ENCODE measurements at regions not wholly inside any gene's neighbourhood (a gene's known extent, or its start where the extent isn't known, plus 50 kb on each side); places are given as distances from the start of the nearest gene placed in this dataset.
"Not testable (repeated sequence)": the region's sequence is repeated elsewhere in the genome, so short reads cannot be mapped to it uniquely, and the experiment has no call there.

DNA sequence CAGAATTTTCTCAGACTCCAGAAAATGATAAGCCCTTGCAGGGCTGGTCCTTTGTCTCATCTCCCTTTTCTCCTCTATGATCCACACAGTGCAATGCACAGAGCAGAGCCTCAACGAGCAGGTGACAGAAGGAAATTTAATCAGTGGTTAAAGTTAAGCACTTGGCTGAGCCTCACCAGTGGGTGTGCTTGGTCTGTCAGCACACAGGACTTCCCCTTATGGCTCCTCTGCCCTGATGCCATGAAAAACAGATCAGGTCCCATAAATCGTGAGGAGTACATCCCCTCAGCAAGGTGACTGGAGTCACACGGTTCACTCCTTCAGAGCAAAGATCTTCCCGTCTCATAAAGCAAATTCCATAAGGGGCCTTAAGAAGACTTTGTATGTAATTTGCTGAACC, 818.2 kb downstream of the UQCRFS1 start:
- DNase-seq: no peak

DNA sequence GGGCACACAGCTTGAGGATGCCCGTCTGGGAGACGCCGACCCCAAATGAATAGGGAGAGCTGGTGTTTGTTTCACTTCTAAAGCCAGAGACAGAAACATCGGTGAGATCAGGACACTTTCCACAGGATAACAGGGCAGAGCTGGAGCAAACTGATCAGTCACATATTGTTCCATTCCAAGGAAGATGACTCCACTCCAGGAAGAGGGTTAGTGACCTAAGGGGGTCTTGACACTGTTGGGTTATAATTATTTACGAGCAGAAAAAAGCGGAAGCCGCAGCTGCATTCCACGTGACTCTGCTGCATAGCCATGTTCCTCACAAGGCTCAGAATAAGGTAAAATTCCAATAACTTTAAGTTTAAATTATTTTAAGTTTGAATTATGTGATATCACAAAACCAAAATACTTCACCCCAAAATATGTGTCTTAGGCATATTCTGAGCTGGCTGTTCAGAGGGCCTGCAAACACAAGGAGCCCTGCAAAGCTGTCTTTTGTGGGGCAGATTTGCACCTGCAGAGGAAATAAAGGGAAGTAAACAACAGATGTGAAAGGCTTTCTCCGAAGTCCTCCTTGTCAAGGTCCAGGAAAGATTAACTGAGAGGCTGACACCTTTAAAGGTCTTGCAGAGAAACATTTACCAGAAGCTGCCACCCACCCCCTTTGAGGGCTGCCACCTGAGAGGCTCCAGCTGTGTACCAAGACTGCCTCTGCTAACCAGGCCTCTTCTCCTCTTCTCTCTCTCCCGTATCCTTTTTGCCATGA, 819.2 kb downstream of the UQCRFS1 start:
- DNase-seq: no peak

DNA sequence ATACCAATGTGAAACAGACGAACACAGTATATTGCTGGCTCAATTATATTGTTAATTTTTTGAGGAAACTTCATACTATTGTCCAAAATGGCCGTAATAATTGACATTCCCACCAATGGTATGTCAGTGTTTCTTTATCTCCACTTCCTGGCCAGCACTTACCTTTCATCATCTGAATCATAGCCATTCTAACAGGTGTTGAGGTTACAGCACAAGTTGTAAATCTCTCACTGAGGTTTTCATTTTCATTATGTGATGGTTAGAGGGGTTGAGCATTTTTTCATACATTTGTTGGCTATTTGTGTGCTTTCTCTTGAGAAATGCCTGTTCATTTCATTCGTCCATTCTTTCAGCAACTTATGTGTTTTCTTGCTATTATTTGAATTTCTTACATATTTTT, 824.0 kb downstream of the UQCRFS1 start:
- DNase-seq: no peak

DNA sequence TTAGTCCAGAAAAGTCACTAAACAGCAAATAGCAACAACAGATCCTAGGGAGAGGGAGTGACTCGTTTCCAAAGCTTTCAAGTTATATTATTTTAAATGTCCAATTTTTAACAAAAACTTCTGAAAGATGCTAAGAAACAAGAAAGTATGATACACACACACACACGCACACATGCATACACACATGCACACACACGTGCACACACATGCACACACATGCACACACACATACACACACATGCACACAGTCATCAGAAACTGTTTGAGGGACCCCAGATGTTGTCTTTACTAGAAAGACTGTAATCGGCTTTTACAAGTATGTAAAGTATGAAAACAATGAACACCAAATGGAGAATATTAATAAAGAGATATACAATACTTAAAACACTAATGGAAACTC, 825.4 kb downstream of the UQCRFS1 start:
- DNase-seq: no peak

DNA sequence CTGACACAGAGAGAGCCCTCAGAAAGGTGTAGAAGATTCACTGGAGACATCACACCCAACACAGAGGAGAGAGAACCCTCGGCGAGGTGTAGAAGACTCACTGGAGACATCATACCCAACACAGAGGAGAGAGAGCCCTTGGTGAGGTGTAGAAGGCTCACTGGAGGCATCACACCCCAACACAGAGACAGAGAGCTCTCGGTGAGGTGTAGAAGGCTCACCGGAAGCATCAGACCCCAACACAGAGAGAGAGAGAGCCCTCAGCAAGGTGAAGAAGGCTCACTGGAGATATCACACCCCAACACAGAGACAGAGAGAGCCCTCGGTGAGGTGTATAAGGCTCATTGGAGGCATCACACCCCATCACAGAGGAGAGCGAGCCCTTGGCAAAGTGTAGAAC, 826.5 kb downstream of the UQCRFS1 start:
- no peak for DNase-seq

DNA sequence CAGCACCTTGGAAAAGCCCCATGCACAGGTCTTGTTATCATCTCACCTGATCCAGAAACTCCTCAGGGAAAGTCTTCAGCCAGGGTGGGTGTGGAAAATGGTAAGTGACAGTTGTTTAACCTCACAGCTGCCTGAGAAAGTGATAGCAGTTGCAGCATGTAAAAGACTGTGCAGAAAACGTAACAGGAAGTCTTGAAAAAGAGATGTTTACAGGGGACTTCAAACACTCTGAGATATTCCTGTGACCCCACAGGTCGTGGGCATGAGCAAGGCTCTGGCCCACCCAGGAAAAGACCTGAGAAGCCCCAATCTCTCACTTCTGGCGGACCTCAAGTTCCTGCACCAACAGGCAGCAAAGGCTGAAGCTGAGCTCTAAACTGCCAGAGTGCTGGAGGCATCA, 826.9 kb downstream of the UQCRFS1 start:
- no peak for DNase-seq

DNA sequence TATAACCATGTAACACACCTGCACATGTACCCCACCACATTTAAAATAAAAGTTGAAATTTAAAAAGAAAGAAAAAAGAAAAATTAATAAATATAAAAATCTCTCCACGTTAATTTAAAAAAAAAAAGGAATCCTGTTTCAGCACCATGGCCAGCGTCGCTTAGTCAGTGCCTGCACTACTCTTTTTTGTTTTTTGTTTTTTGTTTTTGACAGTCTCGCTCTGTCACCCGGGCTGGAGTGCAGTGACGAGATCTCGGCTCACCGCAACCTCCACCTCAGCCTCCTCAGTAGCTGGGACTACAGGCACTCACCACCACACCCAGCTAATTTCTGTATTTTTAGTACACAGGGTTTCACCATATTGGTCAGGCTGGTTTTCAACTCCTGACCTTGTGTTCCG, 835.9 kb downstream of the UQCRFS1 start:
- no peak for DNase-seq

DNA sequence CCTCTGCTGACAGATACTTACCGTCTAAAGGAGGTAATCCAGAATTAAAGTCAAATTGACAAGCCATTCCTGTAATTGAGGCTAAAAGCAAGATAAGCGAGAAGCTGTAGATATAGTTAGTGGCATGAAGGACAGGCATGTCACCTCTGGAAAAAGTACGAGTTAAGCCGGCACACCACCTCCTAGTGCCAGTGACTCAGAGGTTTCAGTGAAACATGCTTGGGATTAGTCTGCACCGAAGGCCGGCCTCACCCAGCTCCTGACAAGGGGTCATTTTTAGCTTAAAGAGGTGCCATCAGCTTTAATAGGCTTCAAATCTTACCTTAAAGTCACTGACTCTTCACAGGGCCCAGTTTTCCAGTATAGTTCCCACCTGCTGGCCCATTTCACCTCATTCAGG, 838.0 kb downstream of the UQCRFS1 start:
- no peak for DNase-seq

DNA sequence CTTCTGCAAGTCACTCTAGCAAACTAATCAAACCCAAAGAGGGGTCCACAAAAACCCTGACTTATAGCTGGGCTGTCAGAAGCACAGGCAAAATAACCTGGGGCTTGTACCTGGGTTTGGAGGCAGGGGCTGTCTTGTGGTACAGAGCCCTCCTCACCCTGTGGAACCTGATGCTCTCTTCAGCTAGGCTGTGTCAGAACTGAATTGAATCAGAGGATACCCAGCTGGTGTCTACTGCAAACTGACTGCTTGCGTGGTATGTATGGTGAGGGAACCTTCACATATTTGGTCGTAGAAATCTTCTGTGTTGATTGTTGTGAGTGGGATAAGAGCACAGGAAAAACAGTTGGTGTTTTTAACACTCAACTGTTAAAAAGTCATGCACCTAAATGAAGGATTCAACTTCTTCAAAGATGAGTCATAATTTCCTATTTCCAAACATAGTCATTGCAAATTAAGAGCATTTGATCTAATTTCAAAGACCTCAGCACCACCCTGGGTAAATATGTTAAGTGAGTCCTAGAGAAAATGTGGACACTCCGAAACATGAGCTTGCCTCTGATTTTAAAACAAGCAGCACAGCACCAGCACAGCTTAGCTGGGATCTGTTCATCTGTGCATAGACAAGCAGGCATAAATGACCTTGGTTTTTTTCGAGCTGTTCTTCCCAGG, 840.2 kb downstream of the UQCRFS1 start:
- no peak for DNase-seq

DNA sequence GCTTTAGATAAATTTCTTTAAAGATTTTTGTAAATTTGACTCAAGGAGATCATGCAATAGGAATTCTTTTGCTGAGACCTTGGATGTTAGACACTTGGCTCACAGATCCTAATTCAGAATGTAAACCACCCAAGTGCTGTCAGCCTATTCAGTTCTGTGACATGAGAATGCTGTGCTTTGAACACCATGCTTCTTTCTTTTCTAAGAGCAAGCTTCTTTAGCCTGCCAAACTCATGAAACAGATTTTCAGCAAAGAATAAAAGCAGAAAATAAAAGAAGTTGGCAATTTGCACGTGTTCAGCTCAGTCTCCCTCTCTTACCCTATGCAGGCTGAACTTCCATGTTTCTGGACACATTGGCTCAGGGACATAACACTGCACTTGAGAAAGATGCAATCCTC, 845.8 kb downstream of the UQCRFS1 start:
- DNase-seq: no peak

DNA sequence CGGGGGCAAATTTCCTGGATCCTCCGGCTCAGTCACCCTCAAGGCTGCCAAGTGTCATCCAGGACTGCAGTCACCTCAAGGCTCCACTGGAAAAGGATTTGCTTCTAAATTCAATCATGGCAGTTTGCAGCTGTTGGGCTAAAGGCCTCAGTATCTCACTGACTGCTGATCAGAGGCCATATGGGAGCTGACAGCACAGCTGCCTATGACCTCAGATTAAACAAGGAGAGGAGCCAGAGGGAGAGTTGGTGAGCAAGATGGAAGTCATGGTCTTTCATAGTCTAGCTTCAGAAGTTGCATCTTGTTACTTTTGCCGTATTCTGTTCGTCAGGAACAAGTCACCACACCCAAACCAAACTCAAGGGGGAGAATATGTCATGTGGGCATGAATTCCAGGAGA, 849.7 kb downstream of the UQCRFS1 start:
- DNase-seq: no peak

DNA sequence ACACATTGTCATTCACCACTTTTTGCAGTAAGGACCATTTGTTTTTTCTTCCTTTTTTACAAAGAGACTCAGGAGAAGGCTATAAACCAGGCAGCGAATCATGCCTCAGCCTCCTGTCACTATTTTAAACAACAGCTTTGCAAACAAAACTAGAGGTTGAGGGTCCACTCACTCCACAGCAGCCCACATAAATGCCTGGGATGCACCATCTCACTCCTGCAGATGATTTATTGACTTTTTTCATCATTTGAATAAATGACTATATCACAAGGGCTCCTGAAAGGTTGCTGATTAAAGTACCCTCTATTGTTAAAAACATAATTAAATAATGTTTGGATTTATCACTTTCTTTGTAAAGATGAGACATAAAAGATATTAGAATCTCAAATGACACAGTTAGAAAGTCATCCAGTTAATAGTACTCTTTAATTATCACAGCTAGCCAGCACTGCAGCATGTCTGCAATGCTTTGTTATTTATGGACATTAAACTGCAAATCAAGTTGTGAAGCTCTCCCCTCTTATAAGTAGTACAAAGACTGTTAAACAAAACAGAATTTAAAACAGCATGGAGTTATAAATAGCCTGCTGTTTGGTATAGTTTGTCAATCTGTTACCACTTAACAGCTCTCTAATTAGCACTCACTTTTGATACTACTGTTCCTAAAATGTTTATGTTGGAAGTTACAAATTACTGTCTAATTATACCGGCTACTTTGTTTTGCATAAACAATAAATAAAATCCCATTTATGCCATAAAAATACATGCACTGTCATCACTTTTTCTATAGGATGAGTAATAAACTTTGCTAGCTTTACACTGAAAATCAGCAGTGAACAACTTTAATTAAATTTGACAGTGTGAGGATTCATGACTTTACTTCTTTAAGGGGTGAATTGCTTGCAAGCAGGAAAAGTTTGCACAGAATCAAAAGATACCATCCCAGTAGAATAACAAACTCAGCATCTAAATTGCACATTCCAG, 853.2 kb downstream of the UQCRFS1 start:
- no peak for DNase-seq

DNA sequence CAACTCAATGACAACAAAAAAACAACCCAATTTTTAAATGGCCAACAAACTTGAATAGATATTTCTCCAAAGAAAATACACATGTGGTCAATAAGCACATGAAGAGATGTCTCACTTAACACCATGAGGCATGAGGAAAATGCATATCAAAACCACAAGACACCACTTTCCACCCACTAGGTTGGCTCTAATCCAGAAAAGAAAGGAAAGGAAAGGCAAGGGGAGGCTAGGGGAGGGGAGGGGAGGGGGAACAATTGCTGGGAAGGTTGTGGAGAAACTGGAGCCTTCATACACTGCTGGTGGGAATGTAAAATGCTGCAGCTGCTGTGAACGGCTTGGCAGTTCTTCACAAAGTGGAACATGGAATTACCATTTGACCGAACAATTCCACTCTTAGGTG, 854.3 kb downstream of the UQCRFS1 start:
- DNase-seq: no peak

DNA sequence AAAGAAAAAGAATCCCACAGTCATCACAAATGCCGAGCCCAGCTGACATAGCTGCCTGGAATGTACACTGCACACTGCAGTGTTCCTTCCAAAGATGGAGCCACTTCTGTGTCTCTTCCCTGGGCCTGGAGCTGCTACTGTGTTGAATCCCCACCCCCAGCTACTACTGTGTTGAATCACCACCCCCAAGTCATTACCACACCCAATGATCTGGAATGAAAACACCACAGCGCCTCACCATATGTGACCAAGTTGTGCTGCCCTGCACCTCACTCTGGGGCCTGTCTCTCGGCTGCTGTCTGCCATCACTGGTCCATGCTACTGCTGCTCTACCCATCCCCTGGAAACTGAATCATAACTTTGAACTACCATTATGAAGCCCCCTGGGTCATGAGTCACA, 861.2 kb downstream of the UQCRFS1 start:
- no peak for DNase-seq

DNA sequence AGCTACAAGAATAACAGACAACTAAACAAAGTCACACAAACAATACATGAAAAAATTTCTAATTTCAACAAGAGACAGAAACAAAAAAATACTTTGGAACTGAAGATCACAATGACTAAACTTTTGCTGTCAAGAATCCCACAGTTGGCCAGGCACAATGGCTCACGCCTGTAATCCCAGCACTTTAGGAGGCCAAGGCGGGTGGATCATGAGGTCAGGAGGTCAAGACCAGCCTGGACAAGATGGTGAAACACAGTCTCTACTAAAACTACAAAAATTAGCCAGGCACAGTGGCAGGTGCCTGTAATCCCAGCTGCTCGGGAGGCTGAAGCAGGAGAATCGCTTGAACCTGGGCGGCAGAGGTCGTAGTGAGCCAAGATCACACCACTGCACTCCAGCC, 861.6 kb downstream of the UQCRFS1 start:
- DNase-seq: not testable (repeated sequence)

DNA sequence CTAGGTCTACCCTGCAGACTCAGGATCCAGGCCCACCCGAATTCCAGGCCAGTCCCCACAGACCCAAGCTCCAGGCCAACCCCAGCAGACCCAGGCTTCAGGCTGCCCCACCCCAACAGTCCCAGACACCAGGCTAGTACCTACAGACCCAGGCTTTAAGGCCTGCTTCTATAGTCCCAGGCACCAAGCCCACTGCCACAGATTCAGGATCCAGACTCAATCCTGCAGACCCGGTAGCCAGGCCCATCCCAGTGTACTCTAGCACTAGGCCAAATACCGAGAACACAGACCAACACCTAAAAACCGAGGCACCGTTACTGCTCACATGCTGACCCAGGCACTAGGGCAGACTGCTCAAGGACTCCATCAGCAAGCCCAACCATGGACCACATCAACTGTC, 862.3 kb downstream of the UQCRFS1 start:
- DNase-seq: no peak

DNA sequence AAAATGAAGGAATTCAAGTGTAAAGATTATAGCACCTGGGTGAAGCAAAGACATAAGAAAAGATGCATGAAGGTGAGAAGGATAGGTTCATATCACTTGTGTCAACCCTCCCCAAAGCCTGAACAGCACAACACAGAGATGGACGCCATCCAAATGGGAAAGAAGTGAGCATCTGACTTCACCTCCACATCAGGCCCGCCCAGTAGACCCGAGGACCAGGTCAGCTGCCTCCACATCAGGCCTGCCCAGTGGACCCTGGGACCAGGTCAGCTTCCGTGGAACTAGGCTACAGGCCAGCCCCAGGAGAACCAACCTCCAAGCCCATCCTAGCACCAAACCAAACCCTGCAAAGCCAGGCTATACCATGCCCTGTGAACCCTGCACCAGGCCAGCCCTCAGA, 862.9 kb downstream of the UQCRFS1 start:
- DNase-seq: no peak

DNA sequence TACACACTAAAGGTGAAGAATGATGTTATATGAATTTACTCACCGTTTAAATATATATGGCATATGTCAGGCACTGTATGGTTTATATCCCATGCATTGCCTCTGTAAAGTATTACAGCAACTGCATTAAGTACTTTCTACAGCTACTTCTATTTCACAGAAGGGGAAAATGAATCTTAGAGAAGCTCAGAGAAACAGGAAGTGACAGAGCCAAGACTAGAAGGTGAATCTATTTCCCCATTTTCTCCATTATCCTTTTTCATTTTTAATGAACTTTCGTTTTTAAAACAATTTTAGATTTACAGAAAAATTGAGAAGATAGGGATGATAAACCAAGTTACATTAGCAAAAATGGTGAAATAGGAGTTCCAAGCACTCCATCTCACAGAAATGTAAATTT, 863.3 kb downstream of the UQCRFS1 start:
- DNase-seq: no peak

DNA sequence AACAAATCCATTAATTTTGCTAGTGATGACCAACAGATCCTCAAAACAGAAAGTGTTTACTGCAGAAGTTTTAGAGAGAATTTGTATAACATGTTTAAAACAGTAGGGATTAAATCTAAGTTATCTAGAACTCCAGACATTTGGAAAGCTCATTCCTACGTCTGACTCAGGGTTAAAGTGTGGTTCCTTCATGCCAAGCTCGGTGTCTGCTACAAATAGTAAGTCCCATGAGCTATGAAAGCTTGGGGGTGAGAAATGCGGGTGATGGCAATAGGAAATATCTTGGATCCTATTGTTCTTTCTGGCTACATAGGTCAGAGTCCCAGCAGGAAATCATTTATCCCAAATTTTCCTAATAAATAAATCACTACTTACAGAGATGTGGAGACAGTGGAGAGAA, 867.1 kb downstream of the UQCRFS1 start:
- DNase-seq: no peak

DNA sequence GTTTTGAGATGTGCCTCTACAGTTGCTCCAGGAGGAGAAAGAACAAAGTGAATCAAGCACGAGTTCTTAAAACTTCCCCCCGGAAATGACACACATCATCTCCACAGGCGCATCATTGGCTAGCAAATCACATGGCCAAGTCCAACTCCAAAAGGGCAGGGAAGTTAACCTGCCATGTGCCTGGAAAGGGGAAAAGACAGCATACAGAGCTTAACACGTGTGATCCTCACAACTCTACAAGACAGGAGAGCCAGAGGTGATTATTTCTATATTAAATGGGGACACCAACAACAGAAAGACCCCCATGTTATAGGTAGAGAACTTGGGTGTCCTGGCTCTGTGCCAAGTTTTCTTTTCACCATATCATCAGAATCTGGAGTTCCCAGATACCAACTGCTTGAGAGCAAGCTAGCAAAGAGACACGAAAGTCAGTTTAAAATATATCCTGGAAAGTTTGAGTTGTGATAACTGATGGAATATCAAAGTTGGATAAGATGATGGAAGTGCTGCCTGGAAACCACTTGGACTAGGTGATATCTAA, 871.1 kb downstream of the UQCRFS1 start:
- DNase-seq: no peak

DNA sequence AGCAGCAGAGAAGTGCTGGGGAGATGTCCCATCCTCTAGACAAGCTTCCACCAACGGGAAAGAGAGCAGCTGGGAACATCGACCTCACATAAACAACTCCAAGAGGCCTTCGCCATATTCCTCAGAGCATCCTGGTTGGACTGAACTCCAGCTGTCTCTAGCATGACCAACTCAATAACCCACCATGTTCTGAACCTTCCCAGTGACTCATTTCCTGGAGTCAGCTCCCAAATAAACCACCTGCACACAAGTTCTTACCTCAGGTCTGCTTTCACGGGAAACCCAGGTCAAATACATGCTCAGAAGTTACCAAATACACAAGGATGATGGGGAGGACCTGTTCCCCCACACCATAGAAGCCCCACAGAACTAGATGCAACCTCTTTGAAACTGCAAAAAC, 878.5 kb downstream of the UQCRFS1 start:
- no peak for DNase-seq

DNA sequence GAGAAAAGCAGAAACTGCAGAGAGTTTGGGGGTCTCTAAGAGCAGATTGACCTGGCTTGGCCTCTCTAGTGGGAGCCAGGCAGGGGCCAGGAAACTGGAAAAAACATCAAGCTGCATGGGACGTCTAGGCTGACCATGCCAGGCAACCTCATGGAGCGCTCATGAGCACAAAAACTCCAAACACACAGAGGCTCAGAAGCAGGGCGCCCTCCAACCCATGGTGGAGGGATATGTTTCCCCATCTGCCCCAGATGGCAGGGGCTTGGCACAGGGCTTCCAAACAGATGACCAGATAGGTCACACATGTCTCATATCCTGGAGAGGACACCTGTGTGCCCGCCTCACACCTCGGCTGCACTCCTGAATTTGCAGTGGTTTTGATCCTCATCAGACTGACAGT, 879.0 kb downstream of the UQCRFS1 start:
- no peak for DNase-seq

Measured in anterior cingulate cortex (tissue), 58 donors.